Fibroblast of the conjunctiva (primary cell): ENCODE measurements at regions not wholly inside any gene's neighbourhood (a gene's known extent, or its start where the extent isn't known, plus 50 kb on each side); places are given as distances from the start of the nearest gene placed in this dataset.
"Not testable (repeated sequence)": the region's sequence is repeated elsewhere in the genome, so short reads cannot be mapped to it uniquely, and the experiment has no call there.

Experiments
- DNase-seq: peaks from one replicate; pipeline ENCODE4 v3.0.0-alpha.2; 2010; ENCODE audit warnings: low read depth

- DNase-seq = not testable (repeated sequence)
Measured at GRCh38 chr7:37617406-37617805, 66.2 kb upstream of the GPR141 start.

GRCh38 chr7:37633048-37633447 lies 50.5 kb upstream of the GPR141 start:
- DNase-seq = no peak
